Right lobe of liver (tissue), 4 donors: ENCODE measurements at regions not wholly inside any gene's neighbourhood (a gene's known extent, or its start where the extent isn't known, plus 50 kb on each side); places are given as distances from the start of the nearest gene placed in this dataset.

ENCODE experiments used
- POLR2A ChIP-seq: fragments of 450-650 bp; IDR thresholded peaks from one replicate; pipeline ENCODE4 v1.6.1; 2017; ENCODE audit warnings: antibody characterized with exemption, mild to moderate bottlenecking
- TF ChIP-seq, protein P1 (sequence below), 4 donors: fragments of 200-600 bp in 3 of 4; fragments of 450-650 bp in 1 of 4; IDR thresholded peaks; one replicate each; pipeline versions ENCODE4 v1.5.1 to v1.8.0; 2016 to 2022; ENCODE audit warnings: antibody characterized with exemption in 4 of 4, mild to moderate bottlenecking in 2 of 4
- donor health status: DM: no; HTN: no; CAD: no.
- donor health status: DM: no; HTN: no; CAD: no.
- donor health status: DM: no; HTN: yes; CAD: no.

DNA sequence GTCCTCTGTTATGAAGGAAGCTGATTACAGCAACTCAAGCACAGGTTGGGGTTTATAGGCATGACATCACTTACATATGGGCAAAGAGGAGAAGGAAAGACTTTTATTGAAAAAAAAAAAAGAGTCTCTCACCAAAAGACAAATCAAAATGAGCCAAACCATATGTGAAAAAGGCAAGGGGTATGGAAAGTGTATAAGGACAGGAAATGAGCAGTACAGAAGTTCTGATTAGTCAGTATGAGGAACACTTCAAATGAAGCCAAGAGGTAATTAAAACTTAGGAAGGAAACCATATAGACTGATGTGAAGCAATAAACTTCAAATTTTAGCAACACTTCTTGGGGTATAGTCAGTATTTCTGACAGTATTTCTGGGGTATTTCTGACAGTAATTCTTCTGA is 1372.6 kb downstream of the CDH11 start:
- TF ChIP-seq, protein P1, sequence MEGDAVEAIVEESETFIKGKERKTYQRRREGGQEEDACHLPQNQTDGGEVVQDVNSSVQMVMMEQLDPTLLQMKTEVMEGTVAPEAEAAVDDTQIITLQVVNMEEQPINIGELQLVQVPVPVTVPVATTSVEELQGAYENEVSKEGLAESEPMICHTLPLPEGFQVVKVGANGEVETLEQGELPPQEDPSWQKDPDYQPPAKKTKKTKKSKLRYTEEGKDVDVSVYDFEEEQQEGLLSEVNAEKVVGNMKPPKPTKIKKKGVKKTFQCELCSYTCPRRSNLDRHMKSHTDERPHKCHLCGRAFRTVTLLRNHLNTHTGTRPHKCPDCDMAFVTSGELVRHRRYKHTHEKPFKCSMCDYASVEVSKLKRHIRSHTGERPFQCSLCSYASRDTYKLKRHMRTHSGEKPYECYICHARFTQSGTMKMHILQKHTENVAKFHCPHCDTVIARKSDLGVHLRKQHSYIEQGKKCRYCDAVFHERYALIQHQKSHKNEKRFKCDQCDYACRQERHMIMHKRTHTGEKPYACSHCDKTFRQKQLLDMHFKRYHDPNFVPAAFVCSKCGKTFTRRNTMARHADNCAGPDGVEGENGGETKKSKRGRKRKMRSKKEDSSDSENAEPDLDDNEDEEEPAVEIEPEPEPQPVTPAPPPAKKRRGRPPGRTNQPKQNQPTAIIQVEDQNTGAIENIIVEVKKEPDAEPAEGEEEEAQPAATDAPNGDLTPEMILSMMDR (IDR thresholded peaks at IDR 0.05), result no peak
- TF ChIP-seq POLR2A, result no peak
